GM12878 (cell line): ENCODE measurements at regions not wholly inside any gene's neighbourhood (a gene's known extent, or its start where the extent isn't known, plus 50 kb on each side); places are given as distances from the start of the nearest gene placed in this dataset.

Experiments
- ATAC-seq: fragments of 200-7000 bp; cut with Tn5 transposase; 3 replicates; pipeline ENCODE4 v1.9.1; 2020; ENCODE audit warnings: mild to moderate bottlenecking, moderate library complexity
- BruUV-seq: library from RNA; stranded (reverse); fragments of 400-500 nt; replicated peaks from 2 replicates; lab custom pipeline; 2021; lab: Mats Ljungman, UMichigan
- CTCF ChIA-PET: fragments of 300-600 bp; sonication (Branson Sonifier 250); formaldehyde crosslinking; extraction: SDS; loops from one replicate; lab custom pipeline; 2021; ENCODE audit warnings: inconsistent platforms; lab: Yijun Ruan, JAX
- POLR2A ChIA-PET: fragments of 350-600 bp; formaldehyde crosslinking; extraction: SDS; loops from one replicate; lab custom pipeline; 2021; ENCODE audit warnings: inconsistent platforms; lab: Charles Lee
- RAD21 ChIA-PET: fragments of 300-600 bp; sonication (Branson Sonifier 250); formaldehyde crosslinking; loops from one replicate; lab custom pipeline; 2023; ENCODE audit warnings: antibody characterized with exemption; ENCODE audit not compliant: unreplicated experiment; lab: Charles Lee
- SMC1A ChIA-PET: fragments of 300-600 bp; sonication (Branson Sonifier 250); formaldehyde crosslinking; loops from one replicate; lab custom pipeline; 2023; ENCODE audit not compliant: unreplicated experiment, uncharacterized antibody; lab: Charles Lee
- DNase-seq: peaks from one replicate; pipeline ENCODE4 v3.0.0-alpha.2; 2011; ENCODE audit warnings: low read depth, low spot score
- FAIRE-seq: peaks from 3 replicates; lab custom pipeline; 2011; peaks lifted over from hg19 to GRCh38; lab: Jason Lieb, UNC
- H2AFZ ChIP-seq: 2 replicates; pipeline ENCODE4 v1.6.0; 2011; ENCODE audit warnings: low read depth, low read length, control low read depth; ENCODE audit not compliant: control insufficient read depth
- H3K27ac ChIP-seq: 2 replicates; pipeline ENCODE4 v1.5.1; 2011; ENCODE audit warnings: control low read depth; ENCODE audit not compliant: control insufficient read depth, insufficient read depth
- H3K27me3 ChIP-seq, 2 experiments: replicated peaks in 1 of 2; 2 replicates each; pipeline versions ENCODE4 v1.6.0 to v1.6.1; 2011; ENCODE audit warnings: low read length in 1 of 2; ENCODE audit not compliant: control insufficient read depth in 2 of 2, insufficient read depth in 2 of 2
- H3K36me3 ChIP-seq, 2 experiments: 2 replicates each; pipeline ENCODE4 v1.5.1; 2011; ENCODE audit warnings: low read length in 1 of 2; ENCODE audit not compliant: control insufficient read depth in 2 of 2, insufficient read depth in 2 of 2
- H3K4me1 ChIP-seq: 2 replicates; pipeline ENCODE4 v1.6.1; 2011; ENCODE audit warnings: mild to moderate bottlenecking, low read length, moderate library complexity, mixed read lengths; ENCODE audit not compliant: control insufficient read depth, insufficient read depth
- H3K4me2 ChIP-seq: 2 replicates; pipeline ENCODE4 v1.6.0; 2011; ENCODE audit warnings: control low read depth; ENCODE audit not compliant: control insufficient read depth, insufficient read depth
- H3K4me3 ChIP-seq: fragments of 200-600 bp; sonication (generic); 2 replicates; pipeline ENCODE4 v1.5.1; 2016
- H3K79me2 ChIP-seq: 2 replicates; pipeline ENCODE4 v1.6.0; 2011; ENCODE audit warnings: low read length; ENCODE audit not compliant: control insufficient read depth, insufficient read depth
- H3K9ac ChIP-seq: 2 replicates; pipeline ENCODE4 v1.8.0; 2011; ENCODE audit warnings: low read length, control low read depth, mixed read lengths; ENCODE audit not compliant: control insufficient read depth, insufficient read depth
- H3K9me3 ChIP-seq: replicated peaks from 3 replicates; pipeline ENCODE4 v1.5.1; 2011; ENCODE audit warnings: mild to moderate bottlenecking, low read length; ENCODE audit not compliant: control insufficient read depth, insufficient read depth
- H4K20me1 ChIP-seq: 2 replicates; pipeline ENCODE4 v1.6.0; 2011; ENCODE audit not compliant: control insufficient read depth, insufficient read depth
- ATF2 ChIP-seq: IDR thresholded peaks from 2 replicates; pipeline ENCODE4 v1.6.1; 2012; ENCODE audit warnings: low read length, inconsistent platforms
- HDAC6 ChIP-seq: fragments of 200-600 bp; sonication (generic); IDR thresholded peaks from one replicate; pipeline ENCODE4 v1.8.0; 2017; ENCODE audit warnings: antibody characterized with exemption; ENCODE audit not compliant: unreplicated experiment
- POLR2A ChIP-seq: IDR thresholded peaks from 2 replicates; pipeline ENCODE4 v1.6.1; 2011; ENCODE audit warnings: low read depth, mild to moderate bottlenecking, low read length
- RELB ChIP-seq: fragments of 450-650 bp; IDR thresholded peaks from 2 replicates; pipeline ENCODE4 v1.6.1; 2017; ENCODE audit warnings: low read depth, mild to moderate bottlenecking, moderate library complexity
- SIX5 ChIP-seq: IDR thresholded peaks from 2 replicates; pipeline ENCODE4 v1.6.1; 2011; ENCODE audit warnings: mild to moderate bottlenecking, low read depth, low read length, moderate library complexity; ENCODE audit not compliant: severe bottlenecking
- SUPT20H ChIP-seq: IDR thresholded peaks from 2 replicates; pipeline ENCODE4 v1.6.1; 2011; ENCODE audit warnings: low read depth, mild to moderate bottlenecking, low read length, moderate library complexity, borderline replicate concordance; ENCODE audit not compliant: control insufficient read depth
- WRNIP1 ChIP-seq: IDR thresholded peaks from 2 replicates; pipeline ENCODE4 v1.6.1; 2011; ENCODE audit warnings: low read depth, low read length, improper control_type of control experiment, borderline replicate concordance
- WGBS: methylation state at CpG from one replicate; pipeline ENCODE4 v1.1.6; 2016; ENCODE audit warnings: low lambda C conversion rate; ENCODE audit not compliant: insufficient replicate concordance, insufficient coverage; ENCODE audit errors: missing lambda C conversion rate; 5-methylcytosine and 5-hydroxymethylcytosine counted together
- in situ Hi-C: fragments of 300-500 bp; cut with MboI; formaldehyde crosslinking; loops from 9 replicates; pipeline ENCODE4 v1.14.3; 2018; ENCODE audit warnings: mixed read lengths
- intact Hi-C: fragments of 100-400 bp; cut with micrococcal nuclease; formaldehyde crosslinking; loops from one replicate; pipeline ENCODE4 v1.14.2; 2022; ENCODE audit not compliant: unreplicated experiment
- TF ChIP-seq, protein P1 (sequence below): fragments of 450-650 bp; conservative IDR thresholded peaks from 2 replicates; pipeline ENCODE4 v1.6.1; 2017; ENCODE audit warnings: mild to moderate bottlenecking, moderate library complexity

GRCh38 chr6:163841733-163842132 lies 427.2 kb downstream of the QKI start:
- in situ Hi-C loops: no loop called here
- RAD21 ChIA-PET: no interaction called here
- no peak for FAIRE-seq
- H3K4me3 ChIP-seq: no peak overlapping the region
- H3K9ac ChIP-seq: no peak overlapping the region
- 0 out of 2 replicates have a peak, but pooled peaks have one; percentile 22 for TF ChIP-seq RELB
- TF ChIP-seq, protein P1, sequence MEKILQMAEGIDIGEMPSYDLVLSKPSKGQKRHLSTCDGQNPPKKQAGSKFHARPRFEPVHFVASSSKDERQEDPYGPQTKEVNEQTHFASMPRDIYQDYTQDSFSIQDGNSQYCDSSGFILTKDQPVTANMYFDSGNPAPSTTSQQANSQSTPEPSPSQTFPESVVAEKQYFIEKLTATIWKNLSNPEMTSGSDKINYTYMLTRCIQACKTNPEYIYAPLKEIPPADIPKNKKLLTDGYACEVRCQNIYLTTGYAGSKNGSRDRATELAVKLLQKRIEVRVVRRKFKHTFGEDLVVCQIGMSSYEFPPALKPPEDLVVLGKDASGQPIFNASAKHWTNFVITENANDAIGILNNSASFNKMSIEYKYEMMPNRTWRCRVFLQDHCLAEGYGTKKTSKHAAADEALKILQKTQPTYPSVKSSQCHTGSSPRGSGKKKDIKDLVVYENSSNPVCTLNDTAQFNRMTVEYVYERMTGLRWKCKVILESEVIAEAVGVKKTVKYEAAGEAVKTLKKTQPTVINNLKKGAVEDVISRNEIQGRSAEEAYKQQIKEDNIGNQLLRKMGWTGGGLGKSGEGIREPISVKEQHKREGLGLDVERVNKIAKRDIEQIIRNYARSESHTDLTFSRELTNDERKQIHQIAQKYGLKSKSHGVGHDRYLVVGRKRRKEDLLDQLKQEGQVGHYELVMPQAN: no peak
- TF ChIP-seq, all 136 proteins: peak for 1
- intact Hi-C loops: no loop called here
- peak overlapping the region; percentile 20; the same call in 1 of the 2 replicates for H3K27ac ChIP-seq
- H3K4me1 ChIP-seq: peaks cover 6% of the 10 kb centered on the region
- H2AFZ ChIP-seq: no peak overlapping the region
- no peaks in the 10 kb centered on the region for H3K79me2 ChIP-seq
- WGBS: 41% methylated on average over 3 of the region's 3 CpGs
- no peaks in the 10 kb centered on the region for H3K27me3 ChIP-seq
- ChIA-PET POLR2A (no interaction called here), CTCF (no interaction called here), SMC1A (interaction anchor here (0.5 kb wide), 1 partner anchor 66 kb away, joined by 3 read pairs; no protein-coding TSS in a partner anchor)
- H3K36me3 ChIP-seq: no peaks in the 10 kb centered on the region
- no peak for ATAC-seq
- no peaks in the 10 kb centered on the region for H4K20me1 ChIP-seq
- no TSS peak for BruUV-seq
- H3K4me2 ChIP-seq: no peak overlapping the region
- DNase-seq: no peak
- peaks cover 5% of the 10 kb centered on the region; the same call in 1 of the 3 replicates for H3K9me3 ChIP-seq

- TF ChIP-seq SUPT20H: no peak
- no peak for TF ChIP-seq ATF2
- TF ChIP-seq SIX5: no peak
- no peak for TF ChIP-seq HDAC6
- no peak for TF ChIP-seq WRNIP1
- TF ChIP-seq POLR2A: no peak
- DNase-seq: no peak
- Histone ChIP-seq H3K79me2 (no peaks in the 10 kb centered on the region), H3K27ac (no peak overlapping the region), H3K4me3 (no peak overlapping the region), H3K4me2 (no peak overlapping the region), H3K27me3 (no peaks in the 10 kb centered on the region), H3K36me3 (no peaks in the 10 kb centered on the region), H3K4me1 (peaks cover 6% of the 10 kb centered on the region), H2AFZ (no peak overlapping the region), H4K20me1 (no peaks in the 10 kb centered on the region), H3K9me3 (peaks cover 5% of the 10 kb centered on the region; the same call in 1 of the 3 replicates), H3K9ac (no peak overlapping the region)
- in situ Hi-C loops (no loop called here), intact Hi-C loops (no loop called here)
- SMC1A ChIA-PET: no interaction called here
- no peak for FAIRE-seq
- ATAC-seq: no peak
- POLR2A ChIA-PET: no interaction called here
- 25% methylated on average over 2 of the region's 2 CpGs for WGBS
- no TSS peak for BruUV-seq
- RAD21 ChIA-PET: no interaction called here
- CTCF ChIA-PET: no interaction called here
Observed at GRCh38 chr6:163841326-163841725, 426.8 kb downstream of the QKI start.
